ENCODE measurements at regions not wholly inside any gene's neighbourhood (a gene's known extent, or its start where the extent isn't known, plus 50 kb on each side); places are given as distances from the start of the nearest gene placed in this dataset.

GRCh38 chr4:152128356-152128755 lies 367.5 kb upstream of the GATB start:
- in situ Hi-C loops (cut with MboI) = no loop called here
- H3K9me2 ChIP-seq (ENCODE audit: insufficient read depth) = no peaks in the 10 kb centered on the region
- DNase-seq = no peak
- H3K36me3 ChIP-seq (ENCODE audit: low read depth) = no peaks in the 10 kb centered on the region
- no peak overlapping the region for H3K4me3 ChIP-seq
- no peaks in the 10 kb centered on the region for H4K20me1 ChIP-seq (ENCODE audit: insufficient read depth)
- no peak overlapping the region for H3K4me2 ChIP-seq (ENCODE audit: unreplicated experiment)
- H3F3A ChIP-seq (ENCODE audit: insufficient read depth) = no peaks in the 10 kb centered on the region
- no peak overlapping the region for H3K27ac ChIP-seq
- H2AFZ ChIP-seq = no peak overlapping the region
- no peaks in the 10 kb centered on the region for H3K9me3 ChIP-seq (ENCODE audit: low read depth)
- no peaks in the 10 kb centered on the region for H3K27me3 ChIP-seq (replicated peaks; ENCODE audit: insufficient read depth)
- H3K9ac ChIP-seq = no peak overlapping the region
- H3K4me1 ChIP-seq (ENCODE audit: insufficient read depth) = no peaks in the 10 kb centered on the region
- WGBS, 2 experiments (ENCODE audit: low coverage in 1 of 2, low lambda C conversion rate in 2 of 2, missing lambda C conversion rate in 2 of 2) = 68 to 75% methylated on average over 1 of the region's 1 CpG
- no peaks in the 10 kb centered on the region for H3K79me2 ChIP-seq (ENCODE audit: insufficient read depth)
- TF ChIP-seq EZH2 (IDR thresholded peaks at IDR 0.05; ENCODE audit: insufficient read depth, poor library complexity, severe bottlenecking) = no peak
- TF ChIP-seq EZH2phosphoT487 (IDR thresholded peaks at IDR 0.05; ENCODE audit: insufficient read depth, low read depth) = no peak

- TF ChIP-seq EZH2 (IDR thresholded peaks at IDR 0.05; ENCODE audit: insufficient read depth, poor library complexity, severe bottlenecking) (no peak), EZH2phosphoT487 (IDR thresholded peaks at IDR 0.05; ENCODE audit: insufficient read depth, low read depth) (no peak)
- no peaks in the 10 kb centered on the region for H3K4me1 ChIP-seq (ENCODE audit: insufficient read depth)
- no peaks in the 10 kb centered on the region for H3K9me2 ChIP-seq (ENCODE audit: insufficient read depth)
- H3K4me2 ChIP-seq (ENCODE audit: unreplicated experiment) = no peak overlapping the region
- H3K9me3 ChIP-seq (ENCODE audit: low read depth) = no peaks in the 10 kb centered on the region
- no peaks in the 10 kb centered on the region for H3K27me3 ChIP-seq (replicated peaks; ENCODE audit: insufficient read depth)
- no peaks in the 10 kb centered on the region for H4K20me1 ChIP-seq (ENCODE audit: insufficient read depth)
- no peak overlapping the region for H2AFZ ChIP-seq
- no peaks in the 10 kb centered on the region for H3F3A ChIP-seq (ENCODE audit: insufficient read depth)
- in situ Hi-C loops (cut with MboI) = no loop called here
- no peaks in the 10 kb centered on the region for H3K79me2 ChIP-seq (ENCODE audit: insufficient read depth)
- WGBS, 2 experiments (ENCODE audit: low coverage in 1 of 2, low lambda C conversion rate in 2 of 2, missing lambda C conversion rate in 2 of 2) = 40 to 56% methylated on average over 2 of the region's 2 CpGs
- no peak overlapping the region for H3K27ac ChIP-seq
- no peak for DNase-seq
- H3K36me3 ChIP-seq (ENCODE audit: low read depth) = no peaks in the 10 kb centered on the region
- no peak overlapping the region for H3K4me3 ChIP-seq
- no peak overlapping the region for H3K9ac ChIP-seq
Measured at GRCh38 chr4:152126238-152126637, 365.4 kb upstream of the GATB start.

GRCh38 chr4:152118819-152119553 lies 358.2 kb upstream of the GATB start:
- H3K4me3 ChIP-seq = no peak overlapping the region
- H3F3A ChIP-seq (ENCODE audit: insufficient read depth) = no peaks in the 10 kb centered on the region
- DNase-seq = no peak
- in situ Hi-C loops (cut with MboI) = no loop called here
- no peaks in the 10 kb centered on the region for H4K20me1 ChIP-seq (ENCODE audit: insufficient read depth)
- H3K9ac ChIP-seq = no peak overlapping the region
- H2AFZ ChIP-seq = no peak overlapping the region
- no peaks in the 10 kb centered on the region for H3K36me3 ChIP-seq (ENCODE audit: low read depth)
- no peak overlapping the region for H3K4me2 ChIP-seq (ENCODE audit: unreplicated experiment)
- no peaks in the 10 kb centered on the region for H3K27me3 ChIP-seq (replicated peaks; ENCODE audit: insufficient read depth)
- no peaks in the 10 kb centered on the region for H3K9me3 ChIP-seq (ENCODE audit: low read depth)
- H3K79me2 ChIP-seq (ENCODE audit: insufficient read depth) = no peaks in the 10 kb centered on the region
- no peak overlapping the region for H3K27ac ChIP-seq
- no peaks in the 10 kb centered on the region for H3K9me2 ChIP-seq (ENCODE audit: insufficient read depth)
- no peaks in the 10 kb centered on the region for H3K4me1 ChIP-seq (ENCODE audit: insufficient read depth)
- 52 to 58% methylated on average over 12 of the region's 12 CpGs for WGBS, 2 experiments (ENCODE audit: low coverage in 1 of 2, low lambda C conversion rate in 2 of 2, missing lambda C conversion rate in 2 of 2)
- TF ChIP-seq EZH2phosphoT487 (IDR thresholded peaks at IDR 0.05; ENCODE audit: insufficient read depth, low read depth) (no peak), EZH2 (IDR thresholded peaks at IDR 0.05; ENCODE audit: insufficient read depth, poor library complexity, severe bottlenecking) (no peak)

GRCh38 chr4:152117933-152118507 lies 357.2 kb upstream of the GATB start:
- no peak for TF ChIP-seq EZH2 (IDR thresholded peaks at IDR 0.05; ENCODE audit: insufficient read depth, poor library complexity, severe bottlenecking)
- TF ChIP-seq EZH2phosphoT487 (IDR thresholded peaks at IDR 0.05; ENCODE audit: insufficient read depth, low read depth) = no peak
- H3K4me3 ChIP-seq = no peak overlapping the region
- no peak overlapping the region for H3K9ac ChIP-seq
- H3K27ac ChIP-seq = no peak overlapping the region
- no peak for DNase-seq
- no peaks in the 10 kb centered on the region for H3K36me3 ChIP-seq (ENCODE audit: low read depth)
- H4K20me1 ChIP-seq (ENCODE audit: insufficient read depth) = no peaks in the 10 kb centered on the region
- in situ Hi-C loops (cut with MboI) = no loop called here
- H3K4me1 ChIP-seq (ENCODE audit: insufficient read depth) = no peaks in the 10 kb centered on the region
- WGBS, 2 experiments (ENCODE audit: low coverage in 1 of 2, low lambda C conversion rate in 2 of 2, missing lambda C conversion rate in 2 of 2) = 44 to 48% methylated on average over 8 of the region's 8 CpGs
- no peaks in the 10 kb centered on the region for H3F3A ChIP-seq (ENCODE audit: insufficient read depth)
- H3K4me2 ChIP-seq (ENCODE audit: unreplicated experiment) = no peak overlapping the region
- no peaks in the 10 kb centered on the region for H3K79me2 ChIP-seq (ENCODE audit: insufficient read depth)
- H2AFZ ChIP-seq = no peak overlapping the region
- H3K27me3 ChIP-seq (replicated peaks; ENCODE audit: insufficient read depth) = no peaks in the 10 kb centered on the region
- no peaks in the 10 kb centered on the region for H3K9me3 ChIP-seq (ENCODE audit: low read depth)
- no peaks in the 10 kb centered on the region for H3K9me2 ChIP-seq (ENCODE audit: insufficient read depth)

Data from GM23248 (cell line).